Endothelial cell of umbilical vein (primary cell): ENCODE measurements at regions not wholly inside any gene's neighbourhood (a gene's known extent, or its start where the extent isn't known, plus 50 kb on each side); places are given as distances from the start of the nearest gene placed in this dataset.

Source experiments
- BruUV-seq: library from RNA; stranded (reverse); fragments of 400-500 nt; replicated peaks from 2 replicates; lab custom pipeline; 2021; lab: Mats Ljungman, UMichigan
- CTCF ChIA-PET: fragments of 300-600, 350-600 bp; sonication (Branson Sonifier 250); formaldehyde crosslinking; loops from one replicate; lab custom pipeline; 2021; ENCODE audit warnings: antibody characterized with exemption, inconsistent platforms; lab: Charles Lee
- POLR2A ChIA-PET: fragments of 300-600, 350-600 bp; sonication (Branson Sonifier 250); formaldehyde crosslinking; loops from one replicate; lab custom pipeline; 2021; ENCODE audit warnings: antibody characterized with exemption, inconsistent platforms; lab: Charles Lee
- DNase-seq: peaks from one replicate; pipeline ENCODE4 v3.0.0-alpha.2; 2011; ENCODE audit warnings: low read depth, low spot score
- FAIRE-seq: peaks from 2 replicates; lab custom pipeline; 2011; peaks lifted over from hg19 to GRCh38; lab: Jason Lieb, UNC
- H2AFZ ChIP-seq: 2 replicates; pipeline ENCODE4 v1.6.0; 2012; ENCODE audit warnings: low read depth, low read length, control low read depth, inconsistent platforms
- H3K27ac ChIP-seq: 2 replicates; pipeline ENCODE4 v1.5.1; 2011; ENCODE audit warnings: low read depth, mild to moderate bottlenecking, control low read depth, low read length, moderate library complexity; ENCODE audit not compliant: insufficient read depth
- H3K27me3 ChIP-seq, 2 experiments: 2 replicates each; pipeline versions ENCODE4 v1.6.0 to v1.6.1; 2011; ENCODE audit warnings: low read length in 2 of 2, mixed read lengths in 1 of 2; ENCODE audit not compliant: control insufficient read depth in 2 of 2, insufficient read depth in 2 of 2
- H3K36me3 ChIP-seq, 2 experiments: 2 replicates in 1 of 2; 3 replicates in 1 of 2; pipeline ENCODE4 v1.5.1; 2011; ENCODE audit warnings: low read length in 2 of 2, mild to moderate bottlenecking in 1 of 2, moderate library complexity in 1 of 2; ENCODE audit not compliant: control insufficient read depth in 2 of 2, insufficient read depth in 2 of 2; ENCODE audit errors: extremely low read depth in 1 of 2
- H3K4me1 ChIP-seq: 3 replicates; pipeline ENCODE4 v1.5.1; 2011; ENCODE audit warnings: mild to moderate bottlenecking, low read length; ENCODE audit not compliant: control insufficient read depth, insufficient read depth; ENCODE audit errors: extremely low read depth
- H3K4me2 ChIP-seq: 2 replicates; pipeline ENCODE4 v1.6.1; 2011; ENCODE audit warnings: low read length, control low read depth, mixed read lengths; ENCODE audit not compliant: insufficient read depth
- H3K4me3 ChIP-seq, 3 experiments: fragments of 200-600 bp in 1 of 3; sonication (generic), shearing (Covaris generic) in 1 of 3; replicated peaks in 1 of 3; 2 replicates each; pipeline ENCODE4 v1.5.1; 2011 to 2016; ENCODE audit warnings: control low read depth in 3 of 3, low read length in 3 of 3, mild to moderate bottlenecking in 2 of 3, inconsistent platforms in 1 of 3, low read depth in 1 of 3, moderate library complexity in 1 of 3; ENCODE audit not compliant: insufficient read depth in 1 of 3
- H3K79me2 ChIP-seq: 2 replicates; pipeline ENCODE4 v1.6.0; 2012; ENCODE audit warnings: low read length, inconsistent platforms; ENCODE audit not compliant: control insufficient read depth, insufficient read depth
- H3K9ac ChIP-seq: replicated peaks from 2 replicates; pipeline ENCODE3; 2011; ENCODE audit warnings: low read length, control low read depth; ENCODE audit not compliant: insufficient read depth; ENCODE audit errors: extremely low read depth
- H3K9me1 ChIP-seq: replicated peaks from 3 replicates; pipeline ENCODE4 v1.6.0; 2011; ENCODE audit warnings: mild to moderate bottlenecking, low read length; ENCODE audit not compliant: control insufficient read depth, insufficient read depth; ENCODE audit errors: extremely low read depth
- H3K9me3 ChIP-seq: replicated peaks from 2 replicates; pipeline ENCODE4 v1.5.1; 2012; ENCODE audit warnings: low read length, inconsistent platforms; ENCODE audit not compliant: control insufficient read depth, insufficient read depth
- H4K20me1 ChIP-seq: replicated peaks from 2 replicates; pipeline ENCODE3; 2011; ENCODE audit warnings: mild to moderate bottlenecking, low read length; ENCODE audit not compliant: control insufficient read depth, insufficient read depth; ENCODE audit errors: extremely low read depth
- EZH2 ChIP-seq: IDR thresholded peaks from 2 replicates; pipeline ENCODE4 v1.6.1; 2012; ENCODE audit warnings: borderline replicate concordance, low read depth, mild to moderate bottlenecking, moderate library complexity, low read length, inconsistent platforms; ENCODE audit not compliant: severe bottlenecking
- FOS ChIP-seq: IDR thresholded peaks from 2 replicates; pipeline ENCODE4 v1.6.1; 2011; ENCODE audit warnings: mild to moderate bottlenecking, low read length, moderate library complexity, borderline replicate concordance; ENCODE audit not compliant: insufficient read depth
- GATA2 ChIP-seq: IDR thresholded peaks from 2 replicates; pipeline ENCODE4 v1.7.0; 2011; ENCODE audit warnings: low read depth, mild to moderate bottlenecking, moderate library complexity, mixed read lengths, low read length; ENCODE audit not compliant: insufficient read length, insufficient read depth
- JUN ChIP-seq: IDR thresholded peaks from 2 replicates; pipeline ENCODE4 v1.6.1; 2011; ENCODE audit warnings: borderline replicate concordance, low read depth; ENCODE audit not compliant: insufficient read length, insufficient read depth
- MYC ChIP-seq: IDR thresholded peaks from one replicate; pipeline ENCODE4 v1.6.1; 2011; ENCODE audit warnings: mild to moderate bottlenecking, low read depth, low read length
- POLR2A ChIP-seq: IDR thresholded peaks from 2 replicates; pipeline ENCODE4 v1.6.1; 2012; ENCODE audit warnings: low read depth, mild to moderate bottlenecking, control low read depth, low read length
- POLR2AphosphoS5 ChIP-seq: IDR thresholded peaks from 2 replicates; pipeline ENCODE4 v1.6.1; 2012; ENCODE audit warnings: low read depth, mild to moderate bottlenecking, control low read depth, low read length, moderate library complexity; ENCODE audit not compliant: insufficient read depth
- dilution Hi-C: fragments of 300-500 bp; cut with MboI; formaldehyde crosslinking; loops from one replicate; pipeline ENCODE4 v1.15.0; 2019; ENCODE audit warnings: low sequenced_read_pairs; ENCODE audit not compliant: extremely low pct_ligation_motif_present
- intact Hi-C: fragments of 100-400 bp; cut with micrococcal nuclease; formaldehyde crosslinking; loops from one replicate; pipeline ENCODE4 v1.10.0; 2022
- TF ChIP-seq, protein P1 (sequence below): IDR thresholded peaks from 2 replicates; pipeline ENCODE4 v1.6.1; 2011; ENCODE audit not compliant: insufficient read depth, insufficient read length
- TF ChIP-seq, protein P2 (sequence below), 2 donors: IDR thresholded peaks; 1 replicate in 1 of 2; 2 replicates in 1 of 2; pipeline ENCODE4 v1.5.1; 2011; ENCODE audit warnings: low read length in 2 of 2, mild to moderate bottlenecking in 2 of 2, moderate library complexity in 2 of 2, control low read depth in 1 of 2, inconsistent platforms in 1 of 2, low read depth in 1 of 2; ENCODE audit not compliant: insufficient read depth in 1 of 2; ENCODE audit errors: extremely low read depth in 1 of 2

DNA sequence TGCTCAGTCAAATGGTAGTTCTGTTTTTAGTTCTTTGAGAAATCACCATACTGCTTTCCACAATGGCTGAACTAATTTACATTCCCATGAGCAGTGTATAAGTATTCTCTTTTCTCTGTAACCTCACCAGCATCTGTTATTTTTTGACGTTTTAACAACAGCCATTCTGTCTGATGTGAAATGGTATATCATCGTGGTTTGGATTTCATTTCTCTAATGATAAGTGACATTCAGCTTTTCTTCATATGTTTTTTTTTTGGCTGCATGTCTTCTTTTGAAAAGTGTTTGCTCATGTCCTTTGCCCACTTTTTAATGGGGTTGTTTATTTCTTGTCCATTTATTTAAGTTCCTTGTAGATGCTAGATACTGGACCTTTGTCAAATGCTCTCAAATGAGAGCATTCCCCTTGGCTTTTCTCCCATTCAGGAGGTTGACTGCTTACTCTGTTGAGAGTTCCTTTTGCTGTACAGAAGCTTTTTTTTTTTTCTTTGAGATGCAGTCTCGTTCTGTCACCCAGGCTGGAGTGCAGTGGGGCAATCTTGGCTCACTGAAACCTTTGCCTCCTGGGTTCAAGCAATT, 58.7 kb upstream of the RGMB start:
- Histone ChIP-seq H4K20me1 (no peaks in the 10 kb centered on the region), H3K9ac (no peak overlapping the region), H3K27ac (no peak overlapping the region), H3K9me1 (no peaks in the 10 kb centered on the region), H3K4me1 (no peaks in the 10 kb centered on the region), H3K79me2 (no peaks in the 10 kb centered on the region), H3K27me3 (no peaks in the 10 kb centered on the region), H3K4me3 (no peak overlapping the region), H2AFZ (no peak overlapping the region), H3K9me3 (no peaks in the 10 kb centered on the region), H3K36me3 (no peaks in the 10 kb centered on the region), H3K4me2 (no peak overlapping the region)
- FAIRE-seq (no peak), DNase-seq (no peak)
- dilution Hi-C loops (no loop called here), intact Hi-C loops (no loop called here)
- TF ChIP-seq JUN (no peak), GATA2 (no peak), POLR2A (no peak), EZH2 (no peak), POLR2AphosphoS5 (no peak), MYC (no peak), FOS (no peak)
- TF ChIP-seq, protein P1, sequence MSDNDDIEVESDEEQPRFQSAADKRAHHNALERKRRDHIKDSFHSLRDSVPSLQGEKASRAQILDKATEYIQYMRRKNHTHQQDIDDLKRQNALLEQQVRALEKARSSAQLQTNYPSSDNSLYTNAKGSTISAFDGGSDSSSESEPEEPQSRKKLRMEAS, result no peak
- TF ChIP-seq, protein P2, sequence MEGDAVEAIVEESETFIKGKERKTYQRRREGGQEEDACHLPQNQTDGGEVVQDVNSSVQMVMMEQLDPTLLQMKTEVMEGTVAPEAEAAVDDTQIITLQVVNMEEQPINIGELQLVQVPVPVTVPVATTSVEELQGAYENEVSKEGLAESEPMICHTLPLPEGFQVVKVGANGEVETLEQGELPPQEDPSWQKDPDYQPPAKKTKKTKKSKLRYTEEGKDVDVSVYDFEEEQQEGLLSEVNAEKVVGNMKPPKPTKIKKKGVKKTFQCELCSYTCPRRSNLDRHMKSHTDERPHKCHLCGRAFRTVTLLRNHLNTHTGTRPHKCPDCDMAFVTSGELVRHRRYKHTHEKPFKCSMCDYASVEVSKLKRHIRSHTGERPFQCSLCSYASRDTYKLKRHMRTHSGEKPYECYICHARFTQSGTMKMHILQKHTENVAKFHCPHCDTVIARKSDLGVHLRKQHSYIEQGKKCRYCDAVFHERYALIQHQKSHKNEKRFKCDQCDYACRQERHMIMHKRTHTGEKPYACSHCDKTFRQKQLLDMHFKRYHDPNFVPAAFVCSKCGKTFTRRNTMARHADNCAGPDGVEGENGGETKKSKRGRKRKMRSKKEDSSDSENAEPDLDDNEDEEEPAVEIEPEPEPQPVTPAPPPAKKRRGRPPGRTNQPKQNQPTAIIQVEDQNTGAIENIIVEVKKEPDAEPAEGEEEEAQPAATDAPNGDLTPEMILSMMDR (IDR thresholded peaks at IDR 0.05; ENCODE audit: extremely low read depth in 1 of 2, insufficient read depth in 1 of 2, low read depth in 1 of 2, low read length in 2 of 2), result no peak
- no TSS peak for BruUV-seq
- ChIA-PET CTCF (interaction anchor here (0.6 kb wide), 1 partner anchor 76 kb away, joined by 3 read pairs; no protein-coding TSS in a partner anchor), POLR2A (no interaction called here)
